ENCODE measurements at regions not wholly inside any gene's neighbourhood (a gene's known extent, or its start where the extent isn't known, plus 50 kb on each side); places are given as distances from the start of the nearest gene placed in this dataset.

DNA sequence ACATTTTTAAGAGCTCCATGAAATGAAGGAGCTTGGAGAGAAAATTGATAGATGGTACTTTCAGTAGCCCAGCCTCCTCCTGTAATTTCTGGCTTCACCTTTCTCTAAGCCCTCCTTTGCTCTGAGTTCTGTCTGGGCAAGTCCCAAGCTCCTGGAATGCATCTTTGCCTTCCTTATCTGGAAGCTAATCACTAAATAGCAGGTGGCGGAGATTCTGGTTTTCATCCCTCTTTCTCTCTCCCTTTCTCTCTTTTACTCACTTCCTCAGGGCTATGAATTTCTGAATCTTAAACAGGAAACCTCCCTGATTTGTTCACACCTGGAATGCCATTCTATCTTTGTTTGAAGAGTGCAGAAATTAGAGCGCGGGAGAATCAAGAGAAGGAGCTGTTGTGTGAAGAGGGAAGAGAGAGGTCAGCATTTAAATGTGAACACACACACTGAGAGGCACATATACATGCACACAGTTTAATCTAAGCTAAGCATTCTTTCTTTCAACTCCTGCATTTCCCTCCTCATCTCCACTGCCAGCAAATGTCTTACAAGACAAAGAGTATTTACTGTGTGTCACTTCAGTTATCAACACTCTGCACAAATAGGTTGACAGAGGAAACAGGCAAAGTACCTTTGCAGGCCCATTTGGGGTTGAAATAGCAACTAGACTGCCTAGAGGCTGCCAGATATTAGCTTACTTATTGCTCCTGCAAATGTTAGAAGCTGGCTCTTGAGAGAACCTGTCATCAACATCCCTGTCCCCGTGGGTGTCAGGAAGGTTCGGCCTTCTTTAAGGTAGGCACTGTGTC, 199.4 kb upstream of the CAMK1G start:
- no peak for TF ChIP-seq EZH2phosphoT487 (IDR thresholded peaks at IDR 0.05; ENCODE audit: borderline replicate concordance, low read depth, low read length)
- TF ChIP-seq, protein P1, sequence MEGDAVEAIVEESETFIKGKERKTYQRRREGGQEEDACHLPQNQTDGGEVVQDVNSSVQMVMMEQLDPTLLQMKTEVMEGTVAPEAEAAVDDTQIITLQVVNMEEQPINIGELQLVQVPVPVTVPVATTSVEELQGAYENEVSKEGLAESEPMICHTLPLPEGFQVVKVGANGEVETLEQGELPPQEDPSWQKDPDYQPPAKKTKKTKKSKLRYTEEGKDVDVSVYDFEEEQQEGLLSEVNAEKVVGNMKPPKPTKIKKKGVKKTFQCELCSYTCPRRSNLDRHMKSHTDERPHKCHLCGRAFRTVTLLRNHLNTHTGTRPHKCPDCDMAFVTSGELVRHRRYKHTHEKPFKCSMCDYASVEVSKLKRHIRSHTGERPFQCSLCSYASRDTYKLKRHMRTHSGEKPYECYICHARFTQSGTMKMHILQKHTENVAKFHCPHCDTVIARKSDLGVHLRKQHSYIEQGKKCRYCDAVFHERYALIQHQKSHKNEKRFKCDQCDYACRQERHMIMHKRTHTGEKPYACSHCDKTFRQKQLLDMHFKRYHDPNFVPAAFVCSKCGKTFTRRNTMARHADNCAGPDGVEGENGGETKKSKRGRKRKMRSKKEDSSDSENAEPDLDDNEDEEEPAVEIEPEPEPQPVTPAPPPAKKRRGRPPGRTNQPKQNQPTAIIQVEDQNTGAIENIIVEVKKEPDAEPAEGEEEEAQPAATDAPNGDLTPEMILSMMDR (conservative IDR thresholded peaks at IDR 0.05; ENCODE audit: low read length), result no peak
